Midbrain (tissue), 1 donor: ENCODE measurements at regions not wholly inside any gene's neighbourhood (a gene's known extent, or its start where the extent isn't known, plus 50 kb on each side); places are given as distances from the start of the nearest gene placed in this dataset.

ENCODE experiments used
- DNase-seq: peaks from one replicate; lab custom pipeline; 2025; lab: John Stamatoyannopoulos, UW

DNA sequence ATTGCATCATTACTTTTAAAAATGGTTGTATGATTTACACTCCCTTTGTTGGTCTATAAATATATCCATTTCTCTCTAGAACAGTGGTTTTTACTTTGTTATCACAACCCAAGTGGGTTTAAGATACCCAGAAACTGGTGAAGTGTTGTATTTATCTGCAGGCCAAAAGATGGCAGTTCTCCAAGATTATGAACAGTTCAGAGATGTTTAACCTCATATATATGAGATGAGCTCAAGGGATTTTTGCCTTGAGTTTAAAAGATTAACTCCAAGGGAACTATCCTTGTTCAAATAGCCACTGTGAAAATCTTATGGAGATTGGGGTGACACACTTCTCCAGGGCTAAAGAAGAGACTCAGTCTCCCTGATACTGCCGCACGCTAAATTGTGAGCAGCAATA, 572.6 kb downstream of the TLE4 start:
- DNase-seq = no peak

DNA sequence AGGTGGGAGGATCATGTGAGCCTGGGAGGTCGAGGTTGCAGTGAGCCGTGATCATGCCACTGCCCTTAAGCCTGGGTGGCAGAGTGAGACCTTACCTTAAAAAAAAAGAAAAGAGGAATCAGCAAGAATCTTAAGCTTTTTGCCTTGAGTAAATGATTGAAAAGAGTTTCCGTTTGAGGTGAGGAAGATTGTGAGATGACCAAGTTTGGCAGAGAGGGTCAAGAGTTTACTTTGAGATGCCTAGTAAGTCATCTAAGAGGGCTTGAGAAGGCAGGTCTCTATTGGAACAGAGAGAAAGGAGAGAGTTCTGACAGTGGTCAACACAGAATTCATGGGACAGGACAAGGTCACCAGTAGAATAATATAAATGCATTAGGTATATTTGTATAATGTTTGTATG, 572.1 kb downstream of the TLE4 start:
- DNase-seq = no peak

DNA sequence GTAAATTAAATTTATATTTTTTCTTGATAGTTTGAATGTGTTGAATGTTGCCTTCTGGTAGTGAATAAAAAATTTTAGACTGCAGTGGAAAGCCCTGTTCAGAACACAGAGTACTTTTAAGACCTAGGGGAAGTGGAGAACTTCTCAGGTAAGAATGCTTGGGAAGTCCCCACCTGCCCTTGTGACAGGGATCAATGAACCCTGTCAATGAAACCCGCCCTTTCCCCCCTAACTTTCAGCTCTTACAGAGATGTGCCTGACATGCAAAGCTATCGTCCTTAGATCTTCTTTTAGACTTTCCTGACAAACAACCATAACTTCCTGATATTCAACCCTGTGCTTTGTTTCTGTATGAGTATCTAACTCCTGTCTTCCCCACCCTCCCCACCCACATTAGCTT, 562.7 kb downstream of the TLE4 start:
- DNase-seq = no peak

DNA sequence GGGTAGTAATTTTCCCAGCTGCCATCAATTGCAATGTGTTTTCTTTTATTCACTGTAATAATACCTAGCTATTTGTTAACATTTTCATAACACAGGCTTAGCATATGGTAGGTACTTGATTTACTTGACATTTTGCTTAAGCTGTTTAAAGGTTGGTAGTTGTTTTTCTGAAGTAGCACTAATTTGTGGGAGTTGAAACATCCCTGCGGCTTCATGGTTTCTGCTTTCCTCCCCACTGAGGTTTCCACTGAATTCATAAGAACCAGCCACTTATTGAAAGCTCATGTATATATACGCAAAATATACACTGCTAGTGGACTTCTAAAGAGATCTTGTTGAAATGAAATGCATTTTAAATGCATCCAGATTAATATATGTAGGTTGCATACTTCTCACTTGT, 559.9 kb downstream of the TLE4 start:
- DNase-seq = no peak

DNA sequence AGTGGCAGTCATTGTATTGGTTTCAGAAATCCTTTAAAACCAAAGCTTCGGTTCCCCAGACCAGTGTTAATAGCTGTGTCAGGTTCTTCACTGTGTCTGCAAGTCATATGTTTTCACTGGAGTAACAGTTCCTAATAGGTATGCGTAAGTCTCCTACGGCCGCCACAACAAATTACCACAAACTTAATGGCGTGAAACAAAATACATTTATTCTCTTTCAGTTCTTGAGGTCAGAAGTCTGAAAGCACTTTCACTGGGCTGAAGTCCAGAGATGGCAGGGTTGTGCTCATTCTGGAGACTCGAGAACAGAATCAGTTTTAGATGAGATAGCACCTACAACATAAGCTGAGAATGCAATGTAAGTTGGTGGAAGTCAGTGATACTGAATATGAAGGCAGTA, 556.2 kb downstream of the TLE4 start:
- DNase-seq = no peak

DNA sequence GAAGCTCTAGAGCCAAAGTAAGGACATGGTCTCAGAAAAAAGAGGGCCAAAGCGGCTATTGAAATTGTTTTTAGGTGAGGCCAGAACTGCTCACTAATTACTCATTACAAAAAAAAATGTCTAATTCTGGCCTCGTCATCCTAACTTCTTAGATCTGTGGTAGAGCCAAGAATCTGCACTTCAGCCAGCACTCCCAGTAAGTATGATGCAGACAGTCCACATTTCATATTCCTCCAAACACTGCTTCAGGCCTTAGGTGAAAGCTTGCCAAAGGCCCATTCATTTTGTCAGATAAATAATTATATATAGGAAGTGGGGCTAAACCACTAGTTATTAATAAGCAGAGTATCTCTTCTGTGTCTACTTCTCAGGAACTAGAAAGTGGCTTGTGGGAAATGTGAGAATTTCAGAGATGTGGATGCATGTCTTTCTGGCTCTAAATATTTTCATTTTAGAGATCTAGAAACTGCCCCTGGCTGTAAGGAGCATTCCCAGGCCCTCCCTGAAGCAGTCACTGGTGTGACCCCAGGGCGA, 554.0 kb downstream of the TLE4 start:
- no peak for DNase-seq

DNA sequence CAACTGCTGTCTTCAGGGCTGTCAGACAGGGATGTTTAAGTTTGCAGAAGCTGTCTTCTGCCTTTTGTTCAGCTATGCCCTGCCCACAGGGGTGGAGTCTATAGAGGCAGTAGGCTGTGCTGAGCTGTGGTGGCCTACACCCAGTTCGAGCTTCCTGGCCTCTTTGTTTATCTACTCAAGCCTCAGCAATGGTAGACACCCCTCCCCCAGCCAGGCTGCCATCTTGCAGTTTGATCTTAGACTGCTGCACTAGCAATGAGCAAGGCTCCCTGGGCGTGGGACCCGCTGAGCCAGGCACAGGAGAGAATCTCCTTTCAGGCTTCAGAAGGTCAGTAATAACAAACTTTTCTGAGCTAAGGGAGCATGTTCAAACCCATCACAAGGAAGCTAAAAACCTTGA, 545.3 kb downstream of the TLE4 start:
- no peak for DNase-seq

DNA sequence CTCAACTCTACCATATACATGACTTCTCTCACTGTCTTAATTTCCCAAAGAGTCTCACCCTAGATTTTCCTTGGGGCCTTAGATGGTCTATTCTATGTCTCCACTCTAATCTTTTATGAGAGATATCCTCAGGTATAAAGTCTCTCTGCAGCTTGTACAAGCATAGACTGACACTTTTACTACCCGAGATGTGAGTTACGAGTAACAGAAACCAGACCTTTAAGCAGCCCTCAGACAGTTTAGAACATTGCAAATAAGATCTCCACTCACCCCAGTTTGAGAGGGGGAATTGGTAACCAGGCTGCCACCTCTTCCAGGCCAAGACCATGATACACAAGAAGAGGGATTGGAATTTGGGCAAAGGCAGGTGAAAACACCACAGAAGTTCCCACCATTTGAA, 542.5 kb downstream of the TLE4 start:
- no peak for DNase-seq

DNA sequence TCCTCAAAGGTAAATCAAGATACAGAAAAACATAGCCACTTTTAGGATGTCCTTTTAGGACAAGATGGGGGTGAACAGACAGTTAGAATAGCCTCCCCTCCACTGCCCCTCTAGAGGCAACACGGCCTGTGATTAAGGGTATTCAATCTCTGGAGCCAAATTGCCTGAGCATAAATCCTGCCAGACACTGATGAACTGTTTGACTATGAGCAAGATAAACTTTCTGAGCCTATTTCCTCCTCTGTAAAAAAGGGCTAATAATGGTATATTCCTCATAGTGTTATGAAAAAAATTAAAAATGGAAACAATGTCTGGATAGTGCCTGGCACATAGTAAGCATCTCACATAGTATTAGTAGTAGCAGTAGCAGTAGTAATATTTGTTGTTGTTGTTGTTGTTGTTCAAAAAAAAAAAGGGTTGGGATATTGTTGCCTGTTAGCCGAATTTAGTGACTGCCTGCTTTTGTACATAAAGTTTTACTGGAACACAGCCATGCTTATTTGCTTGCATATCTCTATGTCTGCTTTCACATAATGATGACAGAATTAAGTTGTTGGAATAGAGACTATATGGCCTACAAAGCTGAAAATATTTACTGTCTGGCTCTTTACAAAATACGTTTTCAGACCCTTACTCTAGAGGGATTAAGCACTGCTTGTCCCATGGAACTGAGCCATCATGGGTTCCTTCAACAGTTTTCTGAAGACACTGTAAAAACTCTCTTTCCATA, 536.3 kb downstream of the TLE4 start:
- no peak for DNase-seq

DNA sequence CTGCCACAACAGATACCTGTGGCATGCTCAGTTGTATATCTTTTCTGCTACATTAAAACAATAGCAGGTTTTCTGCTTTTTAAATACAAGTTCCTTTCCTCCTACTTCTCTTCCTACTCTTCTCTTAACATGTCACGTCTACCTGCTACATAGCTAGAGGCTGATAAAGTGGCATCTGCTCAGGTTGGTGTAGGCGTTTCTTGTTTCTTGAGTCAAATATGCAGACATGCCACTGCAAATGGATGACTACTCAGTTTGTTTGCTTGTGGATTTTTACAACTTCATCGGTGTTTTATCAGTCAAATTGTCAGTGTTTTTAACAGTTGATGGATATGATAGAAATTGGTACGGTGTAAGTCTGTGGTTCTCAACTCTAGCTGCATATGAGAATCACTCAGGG, 525.7 kb downstream of the TLE4 start:
- no peak for DNase-seq

DNA sequence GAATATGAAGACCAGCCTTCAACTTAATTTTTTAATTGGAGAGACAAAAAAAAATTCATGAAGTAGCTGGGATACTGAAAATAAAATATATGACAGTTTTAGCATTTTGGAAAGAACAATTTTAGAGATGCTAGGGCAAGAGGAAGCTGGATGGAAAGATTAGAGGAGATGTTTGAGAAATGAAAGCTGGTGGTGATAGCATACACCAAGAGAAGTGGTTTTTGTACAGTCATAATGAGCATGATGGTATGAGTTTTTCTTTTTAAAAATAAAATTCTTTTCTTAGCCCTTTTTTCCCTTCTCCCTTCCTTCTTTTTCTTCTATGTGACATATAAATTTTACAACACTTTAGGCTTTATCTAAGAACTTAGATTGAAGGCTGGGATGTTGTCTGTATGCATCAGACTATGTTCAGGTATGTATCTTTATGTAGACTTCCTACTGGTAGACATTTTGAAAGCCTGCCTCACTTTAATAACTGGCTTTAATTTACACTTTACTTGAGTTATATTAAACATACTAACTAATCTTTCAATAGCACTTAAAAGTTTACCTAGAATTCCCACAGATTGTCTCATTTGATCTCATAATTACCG, 522.5 kb downstream of the TLE4 start:
- no peak for DNase-seq

DNA sequence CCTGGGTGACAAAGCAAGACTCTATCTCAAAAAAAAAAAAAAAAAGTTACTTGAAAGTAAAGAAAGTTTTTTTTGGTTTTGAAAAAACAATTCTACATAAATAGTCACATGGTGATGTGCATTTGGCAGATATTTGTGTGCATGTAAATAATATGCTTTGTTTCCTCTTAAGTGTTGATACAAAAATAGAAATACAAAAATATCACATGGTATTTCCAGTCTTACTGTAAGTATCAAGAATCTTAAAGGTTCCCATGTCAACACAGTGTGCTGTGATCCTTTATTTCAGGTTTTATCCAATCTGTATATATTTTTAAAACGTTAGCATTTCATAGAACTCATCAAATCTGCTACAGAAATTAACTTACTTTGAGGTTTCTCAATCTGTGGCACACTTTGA, 521.9 kb downstream of the TLE4 start:
- no peak for DNase-seq

DNA sequence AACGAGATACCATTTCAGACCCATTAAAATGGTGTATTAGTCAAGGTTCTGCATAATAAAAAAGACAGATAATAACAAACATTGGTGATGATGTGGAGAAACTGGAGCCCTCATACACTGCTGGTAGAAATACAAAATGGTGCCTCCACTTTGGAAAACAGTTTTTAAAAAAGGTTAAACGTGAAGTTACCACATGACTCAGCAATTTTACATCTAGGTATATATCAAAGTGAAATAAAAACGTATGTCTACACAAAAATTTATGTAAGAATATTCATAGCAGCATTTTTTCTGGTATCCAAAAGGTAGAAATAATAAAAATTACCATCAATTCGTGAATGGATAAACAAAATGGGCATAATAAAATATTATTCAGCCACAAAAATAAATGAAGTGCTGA, 519.8 kb downstream of the TLE4 start:
- no peak for DNase-seq

DNA sequence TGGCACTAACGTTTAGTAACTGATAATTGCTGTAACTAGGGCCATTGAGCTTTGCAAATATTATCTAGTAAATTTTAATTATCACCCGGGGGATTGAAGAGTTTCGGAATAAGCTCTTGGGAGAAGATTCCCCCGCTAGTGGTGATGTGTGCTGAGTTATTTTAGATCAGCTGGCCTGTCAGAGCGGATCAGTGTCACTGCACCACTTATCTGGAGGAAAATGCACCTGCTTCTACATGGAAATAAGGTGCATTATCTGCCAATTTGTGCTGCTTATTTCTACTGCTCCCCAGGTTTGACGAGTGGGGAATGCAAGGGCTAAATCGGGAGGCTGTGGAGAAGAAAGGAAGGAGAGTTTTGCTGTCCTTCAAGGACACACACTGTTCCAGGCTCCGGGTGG, 518.6 kb downstream of the TLE4 start:
- no peak for DNase-seq

DNA sequence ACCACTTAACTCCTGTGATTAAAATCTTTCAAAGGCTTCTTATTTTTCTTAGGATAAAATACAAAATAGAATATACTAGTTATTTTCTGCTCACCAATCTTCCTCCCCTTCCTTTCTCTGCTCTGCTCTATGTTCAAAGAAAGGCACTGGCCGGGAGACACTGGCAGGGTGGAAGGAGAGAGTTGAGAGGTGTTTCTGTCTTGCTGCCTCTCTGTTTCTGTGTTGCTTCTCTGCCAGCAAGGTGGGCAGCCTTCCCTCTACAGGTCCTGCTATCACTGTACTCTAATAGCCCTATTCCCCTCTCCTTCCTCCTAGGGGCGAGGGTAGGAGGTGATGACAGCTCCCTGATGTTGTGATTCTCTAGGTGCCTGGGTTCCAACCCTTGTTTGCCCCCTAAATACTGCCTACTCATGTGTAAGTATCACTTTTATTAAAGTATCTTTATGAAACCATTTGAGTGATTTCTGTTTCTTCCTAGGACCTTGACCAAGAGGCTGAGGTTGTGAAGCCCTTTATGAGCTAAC, 515.1 kb downstream of the TLE4 start:
- no peak for DNase-seq

DNA sequence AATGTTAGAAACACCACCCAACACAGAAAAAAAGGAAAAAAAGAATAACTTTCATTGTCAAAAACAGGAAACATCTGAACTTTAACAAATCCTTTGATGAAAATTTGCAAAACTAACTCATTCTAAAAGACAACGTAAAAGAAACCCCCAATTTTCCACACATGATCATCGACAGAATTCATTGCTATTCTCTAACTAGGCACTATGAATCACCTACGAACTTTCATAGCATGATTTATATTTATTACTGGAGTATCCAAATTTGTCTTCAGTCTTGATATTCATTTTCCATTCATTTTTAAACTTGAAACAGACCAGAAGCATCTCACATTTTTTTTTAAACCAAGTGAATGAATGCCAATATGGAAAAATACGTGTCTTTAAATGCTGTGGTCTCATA, 514.6 kb downstream of the TLE4 start:
- DNase-seq = no peak

DNA sequence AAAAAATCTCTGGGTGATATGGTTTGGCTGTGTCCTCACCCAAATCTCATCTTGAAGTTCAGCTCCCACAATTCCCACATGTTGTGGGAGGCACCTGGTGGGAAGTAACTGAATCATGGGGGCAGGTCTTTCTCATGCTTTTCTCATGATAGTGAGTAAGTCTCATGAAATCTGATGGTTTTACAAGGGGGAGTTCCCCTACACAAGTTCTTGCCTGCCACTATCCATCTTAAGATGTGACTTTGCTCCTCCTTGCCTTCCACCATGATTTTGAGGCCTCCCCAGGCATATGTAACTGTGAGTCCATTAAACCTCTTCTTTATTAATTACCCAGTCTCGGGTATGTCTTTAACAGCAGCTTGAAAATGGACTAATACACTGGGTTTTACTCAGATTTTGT, 513.9 kb downstream of the TLE4 start:
- DNase-seq = no peak

DNA sequence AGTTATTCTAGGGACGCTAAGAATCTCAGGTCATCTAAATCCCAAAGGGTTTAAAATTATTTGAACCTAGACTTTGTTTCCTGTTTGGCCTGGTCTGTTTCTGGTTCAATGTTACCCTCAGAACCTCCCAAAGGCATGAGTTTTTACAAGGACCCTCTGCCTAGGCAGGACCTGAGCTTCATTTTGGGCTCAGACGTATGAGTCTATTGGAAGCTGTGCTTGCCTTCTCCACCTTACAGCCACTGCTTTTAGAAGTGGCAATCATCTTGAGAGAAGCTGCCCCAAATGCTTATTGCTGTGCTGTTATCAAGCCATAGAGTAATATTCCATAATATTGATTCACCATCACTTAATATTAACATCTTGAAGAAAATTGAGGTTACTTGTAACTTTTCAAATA, 510.4 kb downstream of the TLE4 start:
- no peak for DNase-seq

DNA sequence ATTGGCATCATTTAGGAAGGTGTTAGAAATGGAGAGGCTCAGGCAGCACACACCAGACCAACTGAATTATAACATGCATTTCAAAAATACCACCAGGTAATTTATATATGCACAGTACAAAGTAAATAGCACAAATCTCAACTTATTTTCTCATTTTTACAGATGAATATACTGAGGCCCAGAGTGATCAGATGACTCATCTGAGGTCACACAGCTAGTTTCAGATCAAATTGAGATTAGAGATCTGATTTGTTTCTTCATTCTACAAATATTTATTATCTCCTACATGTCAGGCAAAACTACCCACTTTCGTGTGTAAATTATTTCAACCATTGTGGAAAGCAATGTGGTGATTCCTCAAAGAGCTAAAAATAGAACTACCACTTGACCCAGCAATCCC, 507.1 kb downstream of the TLE4 start:
- no peak for DNase-seq

DNA sequence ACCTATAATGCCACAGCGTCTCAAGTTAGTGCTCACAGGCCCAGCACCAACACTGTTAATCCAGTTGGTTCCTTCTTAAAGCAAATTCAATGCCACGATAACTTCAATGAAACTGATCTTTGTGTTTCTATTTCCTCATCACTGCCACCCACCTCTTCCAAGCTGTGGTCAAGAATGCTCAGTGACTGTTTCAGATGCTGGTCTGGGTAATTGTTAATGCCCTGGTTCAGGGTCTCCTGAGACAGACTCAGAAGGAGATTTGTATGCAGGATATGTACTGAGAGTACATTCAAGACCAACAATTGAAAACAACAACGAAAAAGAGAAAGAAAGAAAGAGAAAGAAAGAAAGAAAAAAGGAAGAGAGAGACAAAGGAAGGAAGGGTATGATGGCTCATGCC, 505.3 kb downstream of the TLE4 start:
- no peak for DNase-seq

DNA sequence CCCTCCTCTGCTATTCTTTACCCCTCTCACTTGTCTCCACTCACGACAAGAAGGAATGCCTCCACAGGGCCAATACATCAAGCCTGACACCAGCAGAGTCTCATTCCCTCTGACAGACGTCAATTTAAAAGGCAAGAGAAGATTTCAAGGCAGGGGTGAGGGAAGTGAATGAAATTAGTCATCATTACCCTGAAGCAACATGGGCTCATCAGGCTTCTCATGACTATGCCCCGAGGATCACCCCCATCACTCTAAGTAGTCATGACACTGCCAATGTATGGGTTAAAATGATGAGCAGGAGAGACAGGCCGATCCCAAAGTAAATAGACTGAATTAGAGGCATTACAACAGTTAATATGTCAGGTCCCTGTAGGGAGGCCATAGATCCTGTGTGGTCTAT, 504.4 kb downstream of the TLE4 start:
- no peak for DNase-seq

DNA sequence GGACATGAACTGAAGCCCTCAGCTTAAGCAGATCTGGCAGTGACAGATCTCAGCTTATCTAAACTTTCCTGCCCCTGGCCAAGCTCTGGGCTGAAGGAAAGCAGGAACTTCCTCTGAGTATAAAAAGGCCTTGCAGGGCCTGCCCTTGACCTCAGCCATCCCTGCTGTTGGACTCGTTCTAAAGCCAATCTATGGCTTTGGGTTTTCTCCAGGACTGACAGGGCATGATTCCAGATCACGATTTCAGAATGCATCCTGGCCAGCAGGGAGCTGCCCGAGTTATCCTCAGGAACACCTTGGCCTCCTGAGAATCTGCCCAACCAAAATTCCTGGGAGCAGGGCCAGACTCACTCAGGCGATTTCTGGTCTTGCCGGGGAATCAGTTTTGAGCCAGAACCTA, 502.7 kb downstream of the TLE4 start:
- DNase-seq = no peak

DNA sequence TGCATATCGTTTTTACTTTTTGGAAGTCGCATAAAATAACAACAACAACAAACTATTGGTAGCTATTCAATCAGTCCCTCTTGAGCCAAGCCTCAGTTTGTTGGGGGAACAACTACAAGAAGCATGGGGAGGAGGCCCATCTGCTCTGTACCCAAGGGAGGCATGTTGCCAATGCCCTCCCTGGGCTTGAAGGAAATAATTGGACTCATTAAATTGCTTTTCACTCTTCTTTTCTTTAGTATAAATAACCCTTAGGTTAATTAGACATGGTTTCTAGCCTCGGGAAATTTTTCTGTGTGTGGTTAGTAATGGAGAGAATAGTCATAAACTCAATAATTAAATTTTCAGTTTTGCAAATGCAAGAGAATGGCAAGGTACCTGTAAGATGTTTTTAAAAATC, 500.7 kb downstream of the TLE4 start:
- DNase-seq = no peak
